MCF 10A (cell line): ENCODE measurements at regions not wholly inside any gene's neighbourhood (a gene's known extent, or its start where the extent isn't known, plus 50 kb on each side); places are given as distances from the start of the nearest gene placed in this dataset.

Source experiments
- BruUV-seq: library from RNA; stranded (reverse); fragments of 400-500 nt; replicated peaks from 2 replicates; lab custom pipeline; 2021; lab: Mats Ljungman, UMichigan
- CTCF ChIA-PET: fragments of 300-600 bp; sonication (Branson Sonifier 250); formaldehyde crosslinking; extraction: SDS; loops from one replicate; lab custom pipeline; 2021; ENCODE audit warnings: antibody characterized with exemption, inconsistent platforms; lab: Yijun Ruan, JAX
- POLR2A ChIA-PET: fragments of 300-600, 350-650 bp; sonication (Branson Sonifier 250); formaldehyde crosslinking; extraction: SDS; loops from one replicate; lab custom pipeline; 2020; ENCODE audit warnings: antibody characterized with exemption, inconsistent platforms; lab: Yijun Ruan, JAX
- DNase-seq: peaks from one replicate; pipeline ENCODE4 v3.0.0-alpha.2; 2018; ENCODE audit not compliant: unreplicated experiment
- H3K27ac Mint-ChIP-seq: one replicate; pipeline ENCODE4 v1.8.0; 2022; ENCODE audit warnings: mild to moderate bottlenecking, low read depth, mixed read lengths; ENCODE audit not compliant: unreplicated experiment
- H3K27me3 Mint-ChIP-seq: one replicate; pipeline ENCODE4 v1.8.0; 2022; ENCODE audit warnings: mixed read lengths; ENCODE audit not compliant: insufficient read depth, unreplicated experiment
- H3K36me3 Mint-ChIP-seq: one replicate; pipeline ENCODE4 v1.8.0; 2022; ENCODE audit warnings: mild to moderate bottlenecking, moderate library complexity, mixed read lengths; ENCODE audit not compliant: insufficient read depth, unreplicated experiment
- H3K4me1 Mint-ChIP-seq: one replicate; pipeline ENCODE4 v1.8.0; 2022; ENCODE audit warnings: mixed read lengths; ENCODE audit not compliant: insufficient read depth, unreplicated experiment
- H3K4me3 Mint-ChIP-seq: one replicate; pipeline ENCODE4 v1.8.0; 2022; ENCODE audit warnings: mild to moderate bottlenecking, moderate library complexity, mixed read lengths; ENCODE audit not compliant: unreplicated experiment
- H3K9me3 Mint-ChIP-seq: one replicate; pipeline ENCODE4 v1.8.0; 2022; ENCODE audit warnings: mixed read lengths; ENCODE audit not compliant: unreplicated experiment
- CTCF ChIP-seq: fragments of 200-600 bp; IDR thresholded peaks from one replicate; pipeline ENCODE4 v1.8.0; 2022; ENCODE audit warnings: antibody characterized with exemption, mild to moderate bottlenecking; ENCODE audit not compliant: unreplicated experiment
- intact Hi-C: fragments of 100-400 bp; cut with micrococcal nuclease; formaldehyde crosslinking; loops from 2 replicates; pipeline ENCODE4 v1.14.1; 2022

DNA sequence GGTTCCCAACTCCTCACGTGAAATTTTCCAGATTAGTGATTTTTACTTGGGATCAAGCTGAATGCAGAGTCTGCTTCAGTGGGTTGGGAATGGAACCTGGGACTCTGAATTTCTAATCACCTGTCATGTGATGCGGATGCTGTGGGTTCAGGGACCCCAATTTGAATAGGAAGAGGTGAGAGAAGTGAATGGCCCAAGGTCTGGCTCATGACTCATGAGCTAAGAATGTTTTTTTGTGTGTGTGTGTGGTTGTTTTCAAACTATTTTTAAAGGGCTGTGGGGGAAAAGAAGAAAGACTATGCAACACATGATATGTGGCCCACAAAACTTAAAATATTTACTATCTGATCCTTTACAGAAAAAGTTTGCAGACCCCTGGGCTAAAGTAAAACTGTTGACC, 108.5 kb upstream of the CYRIA start:
- TF ChIP-seq CTCF = no peak
- CTCF ChIA-PET = interaction anchor here (0.6 to 9.7 kb wide), 33 partner anchors 8 to 909 kb away, joined by 3 to 160 read pairs (median 4); no protein-coding TSS in a partner anchor
- no peak overlapping the region for H3K4me3 Mint-ChIP-seq
- peaks cover 10% of the 10 kb centered on the region for H3K4me1 Mint-ChIP-seq
- POLR2A ChIA-PET = interaction anchor here (0.7 to 0.9 kb wide), 2 partner anchors 10 to 536 kb away, joined by 3 to 4 read pairs; no protein-coding TSS in a partner anchor
- H3K27ac Mint-ChIP-seq = no peak overlapping the region
- intact Hi-C loops = loop anchor here (10.0 kb wide), 1 partner anchor 871 kb away; no protein-coding TSS in a partner anchor
- BruUV-seq = no TSS peak
- peaks cover 15% of the 10 kb centered on the region for H3K27me3 Mint-ChIP-seq
- peak; percentile 39 for DNase-seq
- no peaks in the 10 kb centered on the region for H3K36me3 Mint-ChIP-seq
- H3K9me3 Mint-ChIP-seq = no peaks in the 10 kb centered on the region

DNA sequence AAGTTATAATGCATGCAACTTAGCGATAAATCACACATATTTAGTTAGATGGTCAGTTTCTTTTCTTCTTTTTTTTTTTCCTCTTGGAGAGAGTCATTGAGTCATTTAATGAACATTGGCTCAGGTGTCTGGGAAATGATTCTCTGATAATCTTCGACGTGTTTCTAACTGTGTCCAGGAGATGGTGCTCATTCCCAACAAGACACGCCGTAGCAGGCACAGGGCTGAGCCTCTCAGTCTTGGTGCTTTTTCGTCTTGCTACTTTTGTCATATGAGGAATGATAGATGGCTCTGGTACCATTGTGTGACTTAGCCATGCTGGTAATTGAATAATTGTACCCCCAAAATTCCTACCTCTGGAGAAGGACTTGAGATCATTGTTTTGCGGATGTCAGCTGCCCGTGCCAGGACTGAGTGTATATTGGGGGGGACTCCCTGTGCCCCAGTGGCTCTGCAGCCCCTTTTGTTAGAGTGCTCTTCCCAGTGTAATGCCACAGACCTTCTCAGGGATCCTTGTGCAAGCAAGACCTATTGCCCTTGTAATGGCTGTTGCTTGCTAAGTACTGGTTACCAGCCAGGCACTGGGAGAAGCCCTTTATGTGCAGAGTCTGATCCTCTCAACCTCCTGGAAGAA, 107.6 kb upstream of the CYRIA start:
- Mint-ChIP-seq H3K4me1 (peaks cover 10% of the 10 kb centered on the region), H3K27ac (no peak overlapping the region), H3K27me3 (peaks cover 21% of the 10 kb centered on the region), H3K4me3 (no peak overlapping the region), H3K9me3 (no peaks in the 10 kb centered on the region), H3K36me3 (no peaks in the 10 kb centered on the region)
- TF ChIP-seq CTCF = peak; percentile 73
- intact Hi-C loops = loop anchor here (1.0 to 10.0 kb wide), 6 partner anchors 127 to 898 kb away; no protein-coding TSS in a partner anchor
- no TSS peak for BruUV-seq
- ChIA-PET CTCF (interaction anchor here (0.6 to 9.7 kb wide), 64 partner anchors 8 to 1714 kb away, joined by 3 to 160 read pairs (median 4); no protein-coding TSS in a partner anchor), POLR2A (interaction anchor here (0.7 to 0.9 kb wide), 2 partner anchors 10 to 537 kb away, joined by 3 to 4 read pairs; no protein-coding TSS in a partner anchor)
- DNase-seq = peak; percentile 74

DNA sequence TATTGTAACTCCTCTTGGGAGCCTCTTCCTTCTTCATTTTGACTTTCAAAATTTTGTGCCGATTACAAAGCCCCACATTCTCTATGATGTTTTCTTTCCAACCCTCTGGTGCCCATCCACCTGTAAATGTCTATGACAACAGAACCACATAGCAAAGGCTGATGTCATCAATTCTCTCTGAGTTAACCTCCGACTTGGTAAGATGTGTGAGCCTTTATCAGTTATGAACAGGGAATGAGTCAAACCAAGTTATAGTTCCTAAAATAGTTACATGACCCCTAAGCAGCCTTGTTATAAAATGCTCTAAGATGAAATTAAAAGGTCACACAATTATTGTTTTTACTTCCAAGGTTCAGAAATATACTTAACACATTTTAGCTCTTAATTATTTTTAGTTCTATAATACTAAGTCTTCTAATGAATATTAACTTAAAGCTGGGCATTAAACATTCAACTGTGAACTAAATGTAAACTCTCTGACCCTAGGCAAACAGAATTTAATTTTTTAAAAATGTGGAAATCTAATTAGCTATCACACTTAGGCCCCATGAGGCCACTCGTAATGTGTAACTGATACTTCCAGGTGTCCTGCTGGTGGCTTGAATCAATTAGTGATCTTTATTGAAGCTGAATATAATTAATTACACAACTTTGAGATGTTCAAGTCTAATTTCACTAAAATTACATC, 102.3 kb upstream of the CYRIA start:
- no TSS peak for BruUV-seq
- POLR2A ChIA-PET = no interaction called here
- no peak for TF ChIP-seq CTCF
- intact Hi-C loops = no loop called here
- Mint-ChIP-seq H3K36me3 (no peaks in the 10 kb centered on the region), H3K27me3 (peaks cover 21% of the 10 kb centered on the region), H3K27ac (no peak overlapping the region), H3K4me1 (peaks cover 9% of the 10 kb centered on the region), H3K9me3 (no peaks in the 10 kb centered on the region), H3K4me3 (no peak overlapping the region)
- CTCF ChIA-PET = interaction anchor here (0.6 to 9.7 kb wide), 8 partner anchors 11 to 903 kb away, joined by 3 to 160 read pairs (median 3); no protein-coding TSS in a partner anchor
- DNase-seq = no peak

- DNase-seq = no peak
- BruUV-seq = no TSS peak
These were observed 99.7 kb upstream of the CYRIA start for GRCh38 chr2:16765356-16765755.

More at GRCh38 chr2:16765356-16765755, 99.7 kb upstream of the CYRIA start:
- no peak overlapping the region for H3K27ac Mint-ChIP-seq
- H3K36me3 Mint-ChIP-seq = no peaks in the 10 kb centered on the region
- H3K4me3 Mint-ChIP-seq = no peak overlapping the region
- POLR2A ChIA-PET = no interaction called here
- peaks cover 9% of the 10 kb centered on the region for H3K4me1 Mint-ChIP-seq
- H3K9me3 Mint-ChIP-seq = no peaks in the 10 kb centered on the region
- CTCF ChIA-PET = interaction anchor here (1.0 to 2.0 kb wide), 2 partner anchors 8 to 544 kb away, joined by 4 to 8 read pairs; no protein-coding TSS in a partner anchor
- peaks cover 19% of the 10 kb centered on the region for H3K27me3 Mint-ChIP-seq
- intact Hi-C loops = no loop called here
- TF ChIP-seq CTCF = no peak
